C4-2B (cell line): ENCODE measurements at regions not wholly inside any gene's neighbourhood (a gene's known extent, or its start where the extent isn't known, plus 50 kb on each side); places are given as distances from the start of the nearest gene placed in this dataset.

Experiments
- H3K27ac ChIP-seq: fragments of 450-650 bp; 2 replicates; pipeline ENCODE4 v1.5.1; 2017
- ZFX ChIP-seq: fragments of 450-650 bp; IDR thresholded peaks from 2 replicates; pipeline ENCODE4 v1.6.1; 2017
- TF ChIP-seq, protein P1 (sequence below): fragments of 450-650 bp; conservative IDR thresholded peaks from 2 replicates; pipeline ENCODE4 v1.5.1; 2017; ENCODE audit warnings: mild to moderate bottlenecking

DNA sequence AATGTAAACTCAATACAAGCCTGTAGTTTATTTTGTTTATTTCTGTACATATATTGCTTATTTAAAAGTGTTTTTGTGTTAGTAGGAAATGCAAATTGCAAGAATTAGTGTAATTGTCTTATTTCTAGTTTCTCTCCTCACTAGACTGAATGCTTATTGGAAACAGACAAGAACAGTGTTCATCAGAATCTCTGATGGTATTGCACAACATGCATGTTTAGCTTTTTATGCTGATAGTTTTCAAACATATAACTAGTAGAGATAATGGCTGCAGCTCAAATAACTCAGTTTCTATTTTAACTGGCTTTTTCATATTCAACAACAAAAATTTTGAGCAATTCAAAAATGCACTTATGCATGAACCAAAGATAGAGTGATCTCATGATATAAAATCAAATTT is 68.8 kb upstream of the HTR4 start:
- H3K27ac ChIP-seq: no peak overlapping the region
- TF ChIP-seq, protein P1, sequence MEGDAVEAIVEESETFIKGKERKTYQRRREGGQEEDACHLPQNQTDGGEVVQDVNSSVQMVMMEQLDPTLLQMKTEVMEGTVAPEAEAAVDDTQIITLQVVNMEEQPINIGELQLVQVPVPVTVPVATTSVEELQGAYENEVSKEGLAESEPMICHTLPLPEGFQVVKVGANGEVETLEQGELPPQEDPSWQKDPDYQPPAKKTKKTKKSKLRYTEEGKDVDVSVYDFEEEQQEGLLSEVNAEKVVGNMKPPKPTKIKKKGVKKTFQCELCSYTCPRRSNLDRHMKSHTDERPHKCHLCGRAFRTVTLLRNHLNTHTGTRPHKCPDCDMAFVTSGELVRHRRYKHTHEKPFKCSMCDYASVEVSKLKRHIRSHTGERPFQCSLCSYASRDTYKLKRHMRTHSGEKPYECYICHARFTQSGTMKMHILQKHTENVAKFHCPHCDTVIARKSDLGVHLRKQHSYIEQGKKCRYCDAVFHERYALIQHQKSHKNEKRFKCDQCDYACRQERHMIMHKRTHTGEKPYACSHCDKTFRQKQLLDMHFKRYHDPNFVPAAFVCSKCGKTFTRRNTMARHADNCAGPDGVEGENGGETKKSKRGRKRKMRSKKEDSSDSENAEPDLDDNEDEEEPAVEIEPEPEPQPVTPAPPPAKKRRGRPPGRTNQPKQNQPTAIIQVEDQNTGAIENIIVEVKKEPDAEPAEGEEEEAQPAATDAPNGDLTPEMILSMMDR: no peak
- no peak for TF ChIP-seq ZFX

DNA sequence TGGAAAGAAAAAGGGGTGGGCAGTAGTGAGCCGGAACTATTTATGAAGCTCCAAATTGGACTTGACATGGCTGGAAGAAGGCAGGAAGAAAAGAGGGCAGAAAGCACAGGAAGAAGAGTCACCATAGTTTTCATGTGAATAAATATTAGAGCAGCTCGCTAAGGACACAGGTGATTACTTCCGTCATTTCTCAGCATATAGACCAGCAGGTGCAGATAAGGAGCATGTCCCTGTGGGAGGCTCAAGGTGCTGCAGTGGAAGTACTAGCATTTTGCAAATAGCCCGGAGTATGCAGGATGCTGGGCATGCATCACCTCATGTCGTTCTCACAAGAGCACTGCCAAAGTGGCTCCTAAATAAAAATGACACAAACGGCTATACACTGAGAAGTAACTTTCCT is 71.3 kb upstream of the HTR4 start:
- H3K27ac ChIP-seq: no peak overlapping the region
- TF ChIP-seq ZFX: no peak
- TF ChIP-seq, protein P1: no peak

DNA sequence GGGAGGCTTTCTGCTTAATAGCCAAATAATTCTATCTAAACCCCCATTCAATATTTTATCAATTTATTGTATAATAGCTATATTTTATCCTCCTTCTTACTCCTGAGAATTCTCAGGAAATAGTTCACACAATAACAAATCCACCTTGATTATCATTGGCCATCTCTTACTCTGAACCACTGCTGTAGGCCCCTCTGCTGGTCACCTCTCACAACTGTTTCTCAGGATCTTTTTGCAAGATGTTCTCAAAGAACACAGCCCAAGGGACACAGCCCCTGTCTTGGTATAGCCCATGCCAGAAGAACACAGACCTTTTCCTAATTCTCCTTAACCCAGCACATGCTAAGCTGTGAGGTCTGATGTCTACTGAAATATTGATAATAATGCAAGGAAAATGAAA is 74.9 kb upstream of the HTR4 start:
- H3K27ac ChIP-seq: no peak overlapping the region
- no peak for TF ChIP-seq ZFX
- TF ChIP-seq, protein P1: peak; percentile 25; the same call in 1 of the 2 replicates

DNA sequence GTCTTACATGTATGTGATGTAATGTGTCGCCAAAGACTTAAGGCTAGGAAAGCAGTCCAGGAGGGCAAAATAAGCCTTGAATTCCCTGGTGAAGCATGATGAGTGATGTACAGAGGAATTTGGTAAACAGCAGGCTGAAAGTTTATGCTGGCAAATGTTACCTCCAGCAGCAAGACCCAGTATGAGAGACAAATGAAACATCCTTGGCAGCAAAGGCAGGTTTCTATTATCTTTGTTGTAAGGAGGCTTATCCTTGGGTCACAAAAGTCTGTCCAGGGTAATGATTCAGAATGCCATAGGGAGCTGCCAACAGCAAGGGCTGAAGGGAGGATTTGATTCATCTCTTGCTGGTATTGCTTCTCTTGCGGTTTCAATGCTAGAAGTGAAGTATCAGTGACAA is 75.9 kb upstream of the HTR4 start:
- TF ChIP-seq, protein P1: no peak
- TF ChIP-seq ZFX: no peak

DNA sequence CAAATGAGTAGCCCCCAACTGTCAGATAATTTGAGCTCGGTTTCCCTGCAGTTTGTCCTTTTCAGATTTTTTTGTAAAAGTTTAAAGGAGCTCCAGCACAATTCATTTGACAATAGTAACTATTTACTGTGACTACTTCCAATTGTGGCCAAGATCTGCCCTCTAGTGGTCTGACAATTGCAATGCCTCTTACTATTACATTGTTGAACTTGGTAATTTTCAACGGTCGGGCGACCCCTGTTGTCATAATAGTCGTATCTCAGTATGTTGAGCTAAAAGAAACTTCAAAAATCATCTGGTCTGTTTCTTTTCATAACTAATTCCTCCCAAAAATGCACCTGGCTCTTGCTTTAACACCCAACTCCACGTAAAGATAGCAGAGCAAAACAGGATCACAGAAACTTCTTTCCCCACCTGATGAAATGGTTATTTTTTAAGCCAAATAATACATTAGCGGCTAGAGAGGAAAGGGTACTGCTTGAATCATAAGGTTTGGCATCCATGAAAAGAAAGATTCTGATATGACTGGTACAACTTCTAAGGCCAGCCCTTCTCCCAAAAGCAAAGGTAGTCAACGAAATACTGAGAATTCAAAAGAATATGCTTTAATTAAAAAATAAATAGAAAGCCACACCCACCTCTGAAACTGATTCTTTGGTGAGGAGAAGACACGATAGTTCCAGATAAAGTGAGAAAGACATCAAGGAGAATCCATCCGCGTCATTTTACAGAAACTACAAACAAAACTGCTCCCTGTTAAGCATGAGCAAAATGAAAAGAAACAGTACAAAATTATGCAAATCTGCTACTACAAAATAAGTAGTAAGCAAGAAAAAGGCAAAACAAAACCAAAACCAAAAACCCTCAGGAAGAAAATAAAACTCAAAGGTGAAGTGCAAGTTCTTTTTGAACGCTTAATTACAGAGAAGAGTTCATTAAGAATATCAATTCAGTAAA is 76.9 kb upstream of the HTR4 start:
- no peak overlapping the region for H3K27ac ChIP-seq
- TF ChIP-seq, protein P1: peak; percentile 98
- TF ChIP-seq ZFX: no peak

More for the DNA sequence above, 75.9 kb upstream of the HTR4 start:
- H3K27ac ChIP-seq: no peak overlapping the region

DNA sequence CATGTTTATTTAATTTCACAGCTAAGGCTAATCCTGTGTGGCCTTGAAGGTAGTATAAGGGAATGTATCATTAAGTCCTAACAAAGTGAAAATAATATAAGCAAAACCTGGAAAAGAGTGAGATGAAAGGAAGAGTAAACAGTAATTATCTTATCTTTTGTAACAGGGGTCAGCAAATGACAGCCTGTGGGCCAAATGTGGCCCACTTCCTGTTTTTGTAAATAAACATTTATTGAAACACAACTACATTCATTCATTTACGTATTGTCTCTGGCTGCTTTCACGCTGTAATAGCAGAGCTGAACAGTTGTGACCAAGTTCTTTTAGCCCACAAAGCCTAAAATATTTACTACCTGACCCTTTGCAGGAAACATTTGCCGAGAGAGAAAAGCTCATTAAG is 78.4 kb upstream of the HTR4 start:
- H3K27ac ChIP-seq: no peak overlapping the region

More for the DNA sequence above, 78.4 kb upstream of the HTR4 start:
- TF ChIP-seq, protein P1: no peak
- no peak for TF ChIP-seq ZFX
